Osteocyte (in vitro differentiated cells): ENCODE measurements at regions not wholly inside any gene's neighbourhood (a gene's known extent, or its start where the extent isn't known, plus 50 kb on each side); places are given as distances from the start of the nearest gene placed in this dataset.

Experiments used
- DNase-seq: peaks from one replicate; pipeline ENCODE4 v3.0.0; 2021; ENCODE audit warnings: mixed read lengths; ENCODE audit not compliant: unreplicated experiment; ENCODE audit errors: extremely low spot score
- H3K27ac Mint-ChIP-seq: one replicate; pipeline ENCODE4 v1.8.0; 2021; ENCODE audit warnings: mild to moderate bottlenecking, mixed read lengths; ENCODE audit not compliant: unreplicated experiment
- H3K27me3 Mint-ChIP-seq: one replicate; pipeline ENCODE4 v1.8.0; 2021; ENCODE audit warnings: mixed read lengths; ENCODE audit not compliant: unreplicated experiment
- H3K36me3 Mint-ChIP-seq: one replicate; pipeline ENCODE4 v1.8.0; 2021; ENCODE audit warnings: mixed read lengths; ENCODE audit not compliant: unreplicated experiment
- H3K4me1 Mint-ChIP-seq: one replicate; pipeline ENCODE4 v1.8.0; 2021; ENCODE audit warnings: mixed read lengths; ENCODE audit not compliant: unreplicated experiment
- H3K4me3 Mint-ChIP-seq: one replicate; pipeline ENCODE4 v1.8.0; 2021; ENCODE audit warnings: mild to moderate bottlenecking, moderate library complexity, mixed read lengths; ENCODE audit not compliant: unreplicated experiment
- H3K9me3 Mint-ChIP-seq: one replicate; pipeline ENCODE4 v1.8.0; 2021; ENCODE audit warnings: mixed read lengths; ENCODE audit not compliant: unreplicated experiment
- CTCF ChIP-seq: fragments of 200-600 bp; sonication (generic); IDR thresholded peaks from 2 replicates; pipeline ENCODE4 v1.5.0; 2021; ENCODE audit warnings: antibody characterized with exemption, mild to moderate bottlenecking, moderate library complexity

GRCh38 chr4:62640296-62640695 is 1440.2 kb downstream of the ADGRL3 start:
- no peaks in the 10 kb centered on the region for H3K9me3 Mint-ChIP-seq
- H3K36me3 Mint-ChIP-seq: no peaks in the 10 kb centered on the region
- no peak overlapping the region for H3K27ac Mint-ChIP-seq
- DNase-seq: no peak
- no peaks in the 10 kb centered on the region for H3K4me1 Mint-ChIP-seq
- no peak for TF ChIP-seq CTCF
- peaks cover 10% of the 10 kb centered on the region for H3K27me3 Mint-ChIP-seq
- H3K4me3 Mint-ChIP-seq: no peak overlapping the region

GRCh38 chr4:62627671-62628070 is 1427.5 kb downstream of the ADGRL3 start:
- no peak overlapping the region for H3K4me3 Mint-ChIP-seq
- H3K27ac Mint-ChIP-seq: no peak overlapping the region
- no peak for DNase-seq
- H3K27me3 Mint-ChIP-seq: no peaks in the 10 kb centered on the region
- no peaks in the 10 kb centered on the region for H3K36me3 Mint-ChIP-seq
- no peaks in the 10 kb centered on the region for H3K4me1 Mint-ChIP-seq
- no peak for TF ChIP-seq CTCF
- peaks cover 5% of the 10 kb centered on the region for H3K9me3 Mint-ChIP-seq

GRCh38 chr4:62627141-62627540 is 1427.0 kb downstream of the ADGRL3 start:
- Mint-ChIP-seq H3K9me3 (peaks cover 4% of the 10 kb centered on the region), H3K4me3 (no peak overlapping the region), H3K4me1 (no peaks in the 10 kb centered on the region), H3K36me3 (no peaks in the 10 kb centered on the region), H3K27ac (no peak overlapping the region), H3K27me3 (no peaks in the 10 kb centered on the region)
- no peak for DNase-seq
- TF ChIP-seq CTCF: no peak

- no peaks in the 10 kb centered on the region for H3K27me3 Mint-ChIP-seq
- TF ChIP-seq CTCF: no peak
- no peak overlapping the region for H3K27ac Mint-ChIP-seq
- H3K9me3 Mint-ChIP-seq: no peaks in the 10 kb centered on the region
- DNase-seq: no peak
- no peak overlapping the region for H3K4me3 Mint-ChIP-seq
- H3K4me1 Mint-ChIP-seq: no peaks in the 10 kb centered on the region
- no peaks in the 10 kb centered on the region for H3K36me3 Mint-ChIP-seq
Observed at GRCh38 chr4:62622089-62622488, 1422.0 kb downstream of the ADGRL3 start.

GRCh38 chr4:62619971-62620370 is 1419.8 kb downstream of the ADGRL3 start:
- Mint-ChIP-seq H3K4me3 (no peak overlapping the region), H3K36me3 (no peaks in the 10 kb centered on the region)

More at GRCh38 chr4:62619971-62620370, 1419.8 kb downstream of the ADGRL3 start:
- no peak for DNase-seq
- Mint-ChIP-seq H3K27me3 (no peaks in the 10 kb centered on the region), H3K4me1 (no peaks in the 10 kb centered on the region), H3K9me3 (no peaks in the 10 kb centered on the region), H3K27ac (no peak overlapping the region)
- no peak for TF ChIP-seq CTCF
